ENCODE measurements at regions not wholly inside any gene's neighbourhood (a gene's known extent, or its start where the extent isn't known, plus 50 kb on each side); places are given as distances from the start of the nearest gene placed in this dataset.

GRCh38 chr9:108698231-108698630 is 157.6 kb downstream of the ACTL7B start:
- TF ChIP-seq POLR2A (IDR thresholded peaks at IDR 0.05) = no peak
- TF ChIP-seq CTCF (IDR thresholded peaks at IDR 0.05) = no peak
- no peak for TF ChIP-seq EP300 (IDR thresholded peaks at IDR 0.05)
- no peak for TF ChIP-seq POLR2AphosphoS5 (IDR thresholded peaks at IDR 0.05)
